IMR-90 (cell line): ENCODE measurements at regions not wholly inside any gene's neighbourhood (a gene's known extent, or its start where the extent isn't known, plus 50 kb on each side); places are given as distances from the start of the nearest gene placed in this dataset.

Experiments used
- ATAC-seq: fragments of 200-7000 bp; cut with Tn5 transposase; 2 replicates; pipeline ENCODE4 v1.9.1; 2020; ENCODE audit warnings: low read depth, mild to moderate bottlenecking, moderate library complexity
- BruUV-seq: library from RNA; stranded (reverse); fragments of 400-500 nt; replicated peaks from 2 replicates; lab custom pipeline; 2021; lab: Mats Ljungman, UMichigan
- CTCF ChIA-PET: fragments of 300-600 bp; formaldehyde crosslinking; extraction: SDS; loops from one replicate; lab custom pipeline; 2021; ENCODE audit warnings: antibody characterized with exemption; lab: Yijun Ruan, JAX
- POLR2A ChIA-PET: fragments of 300-600 bp; sonication (Branson Sonifier 250); formaldehyde crosslinking; loops from one replicate; lab custom pipeline; 2022; ENCODE audit warnings: antibody characterized with exemption; ENCODE audit not compliant: unreplicated experiment; lab: Charles Lee
- DNase-seq: peaks from one replicate; pipeline ENCODE4 v3.0.0; 2013
- H2AFZ ChIP-seq: replicated peaks from 2 replicates; pipeline ENCODE3; 2013; ENCODE audit warnings: low read length, mild to moderate bottlenecking; ENCODE audit not compliant: poor library complexity
- H2AK5ac ChIP-seq: 2 replicates; pipeline ENCODE4 v1.6.1; 2013; ENCODE audit warnings: low read depth, low read length, inconsistent platforms
- H2AK9ac ChIP-seq: replicated peaks from 2 replicates; pipeline ENCODE3; 2013; ENCODE audit warnings: mild to moderate bottlenecking, low read depth, low read length, moderate library complexity; ENCODE audit not compliant: poor library complexity
- H2BK120ac ChIP-seq: 2 replicates; pipeline ENCODE4 v1.6.1; 2013; ENCODE audit warnings: low read depth, low read length, inconsistent platforms
- H2BK15ac ChIP-seq: 3 replicates; pipeline ENCODE4 v1.6.1; 2013; ENCODE audit warnings: low read depth, low read length, inconsistent platforms
- H2BK20ac ChIP-seq: 2 replicates; pipeline ENCODE4 v1.6.1; 2013; ENCODE audit warnings: low read depth, mild to moderate bottlenecking, inconsistent platforms, low read length, moderate library complexity
- H2BK5ac ChIP-seq: 2 replicates; pipeline ENCODE4 v1.6.1; 2013; ENCODE audit warnings: mild to moderate bottlenecking, low read depth, low read length, inconsistent platforms; ENCODE audit not compliant: poor library complexity, severe bottlenecking
- H3K14ac ChIP-seq: replicated peaks from 2 replicates; pipeline ENCODE4 v1.6.1; 2013; ENCODE audit warnings: low read depth, low read length, inconsistent platforms
- H3K18ac ChIP-seq: 2 replicates; pipeline ENCODE4 v1.6.1; 2013; ENCODE audit warnings: low read depth, low read length, control low read depth
- H3K23ac ChIP-seq: 2 replicates; pipeline ENCODE4 v1.6.1; 2013; ENCODE audit warnings: low read depth, low read length, inconsistent platforms
- H3K27ac ChIP-seq: 2 replicates; pipeline ENCODE4 v1.5.1; 2013; ENCODE audit warnings: mild to moderate bottlenecking, control low read depth, low read length; ENCODE audit not compliant: insufficient read depth
- H3K27me3 ChIP-seq: 2 replicates; pipeline ENCODE4 v1.6.1; 2013; ENCODE audit warnings: low read length; ENCODE audit not compliant: control insufficient read depth, insufficient read depth
- H3K36me3 ChIP-seq: 2 replicates; pipeline ENCODE4 v1.6.1; 2013; ENCODE audit warnings: low read length, mixed read lengths; ENCODE audit not compliant: control insufficient read depth, insufficient read depth
- H3K4ac ChIP-seq: 2 replicates; pipeline ENCODE4 v1.6.1; 2013; ENCODE audit warnings: low read depth, low read length, inconsistent platforms
- H3K4me1 ChIP-seq: 2 replicates; pipeline ENCODE4 v1.6.1; 2013; ENCODE audit warnings: low read length, mixed read lengths; ENCODE audit not compliant: control insufficient read depth, insufficient read depth
- H3K4me2 ChIP-seq: 2 replicates; pipeline ENCODE4 v1.6.1; 2013; ENCODE audit warnings: low read depth, mild to moderate bottlenecking, control low read depth, low read length, moderate library complexity
- H3K4me3 ChIP-seq: 2 replicates; pipeline ENCODE4 v1.5.1; 2013; ENCODE audit warnings: low read depth, mild to moderate bottlenecking, control low read depth, low read length, moderate library complexity; ENCODE audit not compliant: insufficient read depth
- H3K56ac ChIP-seq: 2 replicates; pipeline ENCODE4 v1.6.1; 2013; ENCODE audit warnings: low read length, inconsistent platforms; ENCODE audit not compliant: insufficient read depth; ENCODE audit errors: extremely low read depth
- H3K79me1 ChIP-seq, 2 experiments: 2 replicates each; pipeline ENCODE4 v1.6.1; 2013; ENCODE audit warnings: low read length in 2 of 2, inconsistent platforms in 1 of 2, low read depth in 1 of 2
- H3K9ac ChIP-seq: 2 replicates; pipeline ENCODE4 v1.6.1; 2013; ENCODE audit warnings: low read depth, low read length, control low read depth
- H3K9me1 ChIP-seq: 2 replicates; pipeline ENCODE4 v1.6.1; 2013; ENCODE audit warnings: low read length, inconsistent platforms; ENCODE audit not compliant: insufficient read depth
- H3K9me3 ChIP-seq: 2 replicates; pipeline ENCODE4 v1.6.1; 2013; ENCODE audit warnings: low read length; ENCODE audit not compliant: control insufficient read depth, insufficient read depth
- H4K20me1 ChIP-seq: 2 replicates; pipeline ENCODE4 v1.6.1; 2013; ENCODE audit warnings: low read length, inconsistent platforms; ENCODE audit not compliant: insufficient read depth
- H4K5ac ChIP-seq: 2 replicates; pipeline ENCODE4 v1.6.1; 2013; ENCODE audit warnings: mild to moderate bottlenecking, low read depth, low read length, control low read depth
- H4K8ac ChIP-seq, 2 experiments: 2 replicates each; pipeline ENCODE4 v1.6.1; 2013; ENCODE audit warnings: low read depth in 2 of 2, low read length in 2 of 2, control low read depth in 1 of 2, inconsistent platforms in 1 of 2
- H4K91ac ChIP-seq: 2 replicates; pipeline ENCODE4 v1.6.1; 2013; ENCODE audit warnings: low read depth, low read length, inconsistent platforms; ENCODE audit not compliant: insufficient read depth
- CEBPB ChIP-seq: IDR thresholded peaks from 2 replicates; pipeline ENCODE4 v1.6.1; 2012; ENCODE audit warnings: low read depth, low read length, improper control_type of control experiment
- CHD1 ChIP-seq: IDR thresholded peaks from 2 replicates; pipeline ENCODE4 v1.6.1; 2012; ENCODE audit warnings: low read depth, low read length, improper control_type of control experiment
- FOS ChIP-seq: fragments of 150-350 bp; IDR thresholded peaks from 2 replicates; pipeline ENCODE4 v1.6.1; 2016; ENCODE audit warnings: low read depth, low read length
- MXI1 ChIP-seq: IDR thresholded peaks from 2 replicates; pipeline ENCODE4 v1.6.1; 2012; ENCODE audit warnings: low read depth, mild to moderate bottlenecking, low read length, moderate library complexity, borderline replicate concordance
- POLR2A ChIP-seq: IDR thresholded peaks from 2 replicates; pipeline ENCODE4 v1.6.1; 2012; ENCODE audit warnings: mild to moderate bottlenecking, low read depth, low read length
- RAD21 ChIP-seq: IDR thresholded peaks from 2 replicates; pipeline ENCODE4 v1.6.1; 2012; ENCODE audit warnings: low read length, improper control_type of control experiment
- RCOR1 ChIP-seq: IDR thresholded peaks from 2 replicates; pipeline ENCODE4 v1.6.1; 2012; ENCODE audit warnings: mild to moderate bottlenecking, low read length, improper control_type of control experiment; ENCODE audit not compliant: insufficient replicate concordance
- RFX5 ChIP-seq: IDR thresholded peaks from 2 replicates; pipeline ENCODE4 v1.8.0; 2012; ENCODE audit warnings: low read depth, mild to moderate bottlenecking, low read length, moderate library complexity
- SMC3 ChIP-seq: fragments of 150-350 bp; IDR thresholded peaks from 2 replicates; pipeline ENCODE4 v1.6.1; 2016; ENCODE audit warnings: low read depth, mild to moderate bottlenecking, antibody characterized with exemption, low read length, moderate library complexity
- dilution Hi-C: fragments of 300-500 bp; cut with HindIII; formaldehyde crosslinking; loops from one replicate; pipeline ENCODE4 v1.14.3; 2018; ENCODE audit warnings: low sequenced_read_pairs; ENCODE audit not compliant: unreplicated experiment
- in situ Hi-C: fragments of 300-500 bp; cut with MboI; formaldehyde crosslinking; loops from 3 replicates; pipeline ENCODE4 v1.14.3; 2019; ENCODE audit warnings: low sequenced_read_pairs, inconsistent platforms, mixed read lengths
- intact Hi-C: fragments of 100-400 bp; cut with micrococcal nuclease; formaldehyde crosslinking; loops from 2 replicates; pipeline ENCODE4 v1.10.0; 2022
- TF ChIP-seq, protein P1 (sequence below): conservative IDR thresholded peaks from 2 replicates; pipeline ENCODE4 v1.5.1; 2012; ENCODE audit warnings: mild to moderate bottlenecking, low read depth, low read length, improper control_type of control experiment
- TF ChIP-seq, protein P2 (sequence below): fragments of 150-350 bp; IDR thresholded peaks from 2 replicates; pipeline ENCODE4 v1.6.1; 2016; ENCODE audit warnings: low read depth, mild to moderate bottlenecking, low read length, moderate library complexity, borderline replicate concordance
- TF ChIP-seq, protein P3 (sequence below): fragments of 150-350 bp; IDR thresholded peaks from 2 replicates; pipeline ENCODE4 v1.6.1; 2017; ENCODE audit warnings: mild to moderate bottlenecking, antibody characterized with exemption, low read length, low read depth

DNA sequence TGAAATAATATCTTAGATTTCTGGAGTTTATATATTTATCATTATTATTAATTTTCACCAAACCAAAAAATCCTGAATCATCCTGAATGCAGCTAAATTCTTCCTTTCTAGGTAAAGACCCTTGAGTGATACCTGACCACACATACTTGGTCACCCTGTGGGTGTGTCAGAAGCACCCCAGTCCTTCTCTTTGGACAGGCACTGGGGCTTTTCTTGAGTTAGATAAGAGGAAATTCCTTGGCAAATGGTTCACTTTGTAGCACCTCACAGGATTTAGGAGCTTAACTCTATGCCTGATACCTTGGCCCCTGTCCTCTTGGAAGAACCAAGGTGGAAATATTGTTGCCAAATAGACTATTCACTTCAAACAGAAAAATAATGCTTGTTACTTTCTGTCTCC, 69.6 kb upstream of the PNPLA4 start:
- DNase-seq (no peak), ATAC-seq (no peak)
- H3K4me3 ChIP-seq, result no peak overlapping the region
- no peak overlapping the region for H3K9ac ChIP-seq
- H2BK120ac ChIP-seq, result no peak overlapping the region
- BruUV-seq, result no TSS peak
- H2BK20ac ChIP-seq, result no peak overlapping the region
- in situ Hi-C loops, result loop anchor here (10.0 kb wide), 1 partner anchor 738 kb away; the partner anchor contains the start of gene ANOS1
- dilution Hi-C loops, result no loop called here
- no peaks in the 10 kb centered on the region for H3K4me1 ChIP-seq
- H3K4ac ChIP-seq, result no peak overlapping the region
- H2AK9ac ChIP-seq, result no peak overlapping the region
- H3K18ac ChIP-seq, result no peak overlapping the region
- intact Hi-C loops, result loop anchor here (1.0 to 2.0 kb wide), 2 partner anchors 741 to 818 kb away; no protein-coding TSS in a partner anchor
- no peaks in the 10 kb centered on the region for H3K79me1 ChIP-seq
- H3K27ac ChIP-seq, result no peak overlapping the region
- H4K91ac ChIP-seq, result no peak overlapping the region
- no peak overlapping the region for H2AK5ac ChIP-seq
- ChIA-PET CTCF (no interaction called here), POLR2A (no interaction called here)
- H2BK5ac ChIP-seq, result no peak overlapping the region
- TF ChIP-seq FOS (no peak), SMC3 (no peak), RAD21 (no peak), RFX5 (no peak), POLR2A (no peak), MXI1 (no peak), RCOR1 (no peak), CEBPB (no peak), CHD1 (no peak)
- TF ChIP-seq, protein P1, sequence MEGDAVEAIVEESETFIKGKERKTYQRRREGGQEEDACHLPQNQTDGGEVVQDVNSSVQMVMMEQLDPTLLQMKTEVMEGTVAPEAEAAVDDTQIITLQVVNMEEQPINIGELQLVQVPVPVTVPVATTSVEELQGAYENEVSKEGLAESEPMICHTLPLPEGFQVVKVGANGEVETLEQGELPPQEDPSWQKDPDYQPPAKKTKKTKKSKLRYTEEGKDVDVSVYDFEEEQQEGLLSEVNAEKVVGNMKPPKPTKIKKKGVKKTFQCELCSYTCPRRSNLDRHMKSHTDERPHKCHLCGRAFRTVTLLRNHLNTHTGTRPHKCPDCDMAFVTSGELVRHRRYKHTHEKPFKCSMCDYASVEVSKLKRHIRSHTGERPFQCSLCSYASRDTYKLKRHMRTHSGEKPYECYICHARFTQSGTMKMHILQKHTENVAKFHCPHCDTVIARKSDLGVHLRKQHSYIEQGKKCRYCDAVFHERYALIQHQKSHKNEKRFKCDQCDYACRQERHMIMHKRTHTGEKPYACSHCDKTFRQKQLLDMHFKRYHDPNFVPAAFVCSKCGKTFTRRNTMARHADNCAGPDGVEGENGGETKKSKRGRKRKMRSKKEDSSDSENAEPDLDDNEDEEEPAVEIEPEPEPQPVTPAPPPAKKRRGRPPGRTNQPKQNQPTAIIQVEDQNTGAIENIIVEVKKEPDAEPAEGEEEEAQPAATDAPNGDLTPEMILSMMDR, result no peak
- TF ChIP-seq, protein P2, sequence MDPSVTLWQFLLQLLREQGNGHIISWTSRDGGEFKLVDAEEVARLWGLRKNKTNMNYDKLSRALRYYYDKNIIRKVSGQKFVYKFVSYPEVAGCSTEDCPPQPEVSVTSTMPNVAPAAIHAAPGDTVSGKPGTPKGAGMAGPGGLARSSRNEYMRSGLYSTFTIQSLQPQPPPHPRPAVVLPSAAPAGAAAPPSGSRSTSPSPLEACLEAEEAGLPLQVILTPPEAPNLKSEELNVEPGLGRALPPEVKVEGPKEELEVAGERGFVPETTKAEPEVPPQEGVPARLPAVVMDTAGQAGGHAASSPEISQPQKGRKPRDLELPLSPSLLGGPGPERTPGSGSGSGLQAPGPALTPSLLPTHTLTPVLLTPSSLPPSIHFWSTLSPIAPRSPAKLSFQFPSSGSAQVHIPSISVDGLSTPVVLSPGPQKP, result no peak
- TF ChIP-seq, protein P3, sequence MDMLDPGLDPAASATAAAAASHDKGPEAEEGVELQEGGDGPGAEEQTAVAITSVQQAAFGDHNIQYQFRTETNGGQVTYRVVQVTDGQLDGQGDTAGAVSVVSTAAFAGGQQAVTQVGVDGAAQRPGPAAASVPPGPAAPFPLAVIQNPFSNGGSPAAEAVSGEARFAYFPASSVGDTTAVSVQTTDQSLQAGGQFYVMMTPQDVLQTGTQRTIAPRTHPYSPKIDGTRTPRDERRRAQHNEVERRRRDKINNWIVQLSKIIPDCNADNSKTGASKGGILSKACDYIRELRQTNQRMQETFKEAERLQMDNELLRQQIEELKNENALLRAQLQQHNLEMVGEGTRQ, result no peak
- H3K4me2 ChIP-seq, result no peak overlapping the region
- no peak overlapping the region for H3K14ac ChIP-seq
- no peak overlapping the region for H2BK15ac ChIP-seq
- H3K23ac ChIP-seq, result no peak overlapping the region
- no peak overlapping the region for H3K56ac ChIP-seq
- H3K9me1 ChIP-seq, result no peaks in the 10 kb centered on the region
- no peaks in the 10 kb centered on the region for H3K36me3 ChIP-seq
- no peaks in the 10 kb centered on the region for H4K20me1 ChIP-seq
- no peaks in the 10 kb centered on the region for H3K27me3 ChIP-seq
- H4K8ac ChIP-seq, result no peak overlapping the region
- no peak overlapping the region for H4K5ac ChIP-seq
- no peak overlapping the region for H2AFZ ChIP-seq
- H3K9me3 ChIP-seq, result peaks cover 1% of the 10 kb centered on the region; the same call in 1 of the 2 replicates
